GM19351 (cell line): ENCODE measurements at regions not wholly inside any gene's neighbourhood (a gene's known extent, or its start where the extent isn't known, plus 50 kb on each side); places are given as distances from the start of the nearest gene placed in this dataset.
"Not testable (repeated sequence)": the region's sequence is repeated elsewhere in the genome, so short reads cannot be mapped to it uniquely, and the experiment has no call there.

Source experiments
- ATAC-seq: cut with Tn5 transposase; IDR thresholded peaks from one replicate; pipeline ENCODE4 v1.9.1; 2021; ENCODE audit warnings: mild to moderate bottlenecking, moderate library complexity; ENCODE audit not compliant: unreplicated experiment

- no peak for ATAC-seq
These were observed 66.7 kb upstream of the SMARCAD1 start for GRCh38 chr4:94141001-94141400.

- ATAC-seq = not testable (repeated sequence)
These were observed 59.6 kb upstream of the SMARCAD1 start for GRCh38 chr4:94148052-94148451.

GRCh38 chr4:94152466-94152865, 55.2 kb upstream of the SMARCAD1 start:
- ATAC-seq = no peak

GRCh38 chr4:94155404-94155803, 52.3 kb upstream of the SMARCAD1 start:
- ATAC-seq = not testable (repeated sequence)

GRCh38 chr4:94156826-94157225, 50.8 kb upstream of the SMARCAD1 start:
- ATAC-seq = no peak
